ENCODE measurements at regions not wholly inside any gene's neighbourhood (a gene's known extent, or its start where the extent isn't known, plus 50 kb on each side); places are given as distances from the start of the nearest gene placed in this dataset.

- no peak for DNase-seq (ENCODE audit: low spot score)
- no peaks in the 10 kb centered on the region for H3K27me3 ChIP-seq (replicated peaks; ENCODE audit: insufficient read depth, low read depth, low read length, poor library complexity)
- no peak overlapping the region for H3K4me3 ChIP-seq (ENCODE audit: low read depth, low read length, poor library complexity, severe bottlenecking)
- no peaks in the 10 kb centered on the region for H3K4me1 ChIP-seq (ENCODE audit: insufficient read depth, low read length, poor library complexity, severe bottlenecking)
- CTCF ChIA-PET: no interaction called here
- BruUV-seq (replicated peaks): no TSS peak
- no peaks in the 10 kb centered on the region for H3K36me3 ChIP-seq (ENCODE audit: insufficient read depth, low read length, poor library complexity, severe bottlenecking)
- H3K27ac ChIP-seq (ENCODE audit: low read depth, low read length, poor library complexity, severe bottlenecking): no peak overlapping the region
- no peak for TF ChIP-seq EZH2 (IDR thresholded peaks at IDR 0.05; ENCODE audit: borderline replicate concordance, low read depth, low read length, poor library complexity, severe bottlenecking)
- TF ChIP-seq CTCF (conservative IDR thresholded peaks at IDR 0.05; ENCODE audit: low read depth, low read length): no peak
- H3K9me3 ChIP-seq (ENCODE audit: low read depth, low read length, poor library complexity, severe bottlenecking): peaks cover 15% of the 10 kb centered on the region
- intact Hi-C loops (cut with micrococcal nuclease; ENCODE audit: unreplicated experiment): no loop called here
- POLR2A ChIA-PET (ENCODE audit: low non-redundant PET): no interaction called here
Observed at GRCh38 chr7:153920126-153920525, 132.1 kb upstream of the DPP6 start.

- Histone ChIP-seq H3K36me3 (ENCODE audit: insufficient read depth, low read length, poor library complexity, severe bottlenecking) (no peaks in the 10 kb centered on the region), H3K9me3 (ENCODE audit: low read depth, low read length, poor library complexity, severe bottlenecking) (peaks cover 15% of the 10 kb centered on the region), H3K27ac (ENCODE audit: low read depth, low read length, poor library complexity, severe bottlenecking) (no peak overlapping the region), H3K4me1 (ENCODE audit: insufficient read depth, low read length, poor library complexity, severe bottlenecking) (no peaks in the 10 kb centered on the region), H3K4me3 (ENCODE audit: low read depth, low read length, poor library complexity, severe bottlenecking) (no peak overlapping the region), H3K27me3 (replicated peaks; ENCODE audit: insufficient read depth, low read depth, low read length, poor library complexity) (no peaks in the 10 kb centered on the region)
- BruUV-seq (replicated peaks): no TSS peak
- POLR2A ChIA-PET (ENCODE audit: low non-redundant PET): no interaction called here
- no peak for DNase-seq (ENCODE audit: low spot score)
- no peak for TF ChIP-seq EZH2 (IDR thresholded peaks at IDR 0.05; ENCODE audit: borderline replicate concordance, low read depth, low read length, poor library complexity, severe bottlenecking)
- TF ChIP-seq CTCF (conservative IDR thresholded peaks at IDR 0.05; ENCODE audit: low read depth, low read length): no peak
- intact Hi-C loops (cut with micrococcal nuclease; ENCODE audit: unreplicated experiment): no loop called here
- CTCF ChIA-PET: no interaction called here
Observed at GRCh38 chr7:153920897-153921296, 131.3 kb upstream of the DPP6 start.

- no peaks in the 10 kb centered on the region for H3K4me1 ChIP-seq (ENCODE audit: insufficient read depth, low read length, poor library complexity, severe bottlenecking)
- CTCF ChIA-PET: no interaction called here
- no peak for DNase-seq (ENCODE audit: low spot score)
- BruUV-seq (replicated peaks): no TSS peak
- no peak for TF ChIP-seq CTCF (conservative IDR thresholded peaks at IDR 0.05; ENCODE audit: low read depth, low read length)
- TF ChIP-seq EZH2 (IDR thresholded peaks at IDR 0.05; ENCODE audit: borderline replicate concordance, low read depth, low read length, poor library complexity, severe bottlenecking): no peak
- H3K27me3 ChIP-seq (replicated peaks; ENCODE audit: insufficient read depth, low read depth, low read length, poor library complexity): no peaks in the 10 kb centered on the region
- POLR2A ChIA-PET (ENCODE audit: low non-redundant PET): no interaction called here
- no peak overlapping the region for H3K27ac ChIP-seq (ENCODE audit: low read depth, low read length, poor library complexity, severe bottlenecking)
- intact Hi-C loops (cut with micrococcal nuclease; ENCODE audit: unreplicated experiment): no loop called here
- H3K9me3 ChIP-seq (ENCODE audit: low read depth, low read length, poor library complexity, severe bottlenecking): peaks cover 15% of the 10 kb centered on the region
- no peaks in the 10 kb centered on the region for H3K36me3 ChIP-seq (ENCODE audit: insufficient read depth, low read length, poor library complexity, severe bottlenecking)
- H3K4me3 ChIP-seq (ENCODE audit: low read depth, low read length, poor library complexity, severe bottlenecking): no peak overlapping the region
Observed at GRCh38 chr7:153921408-153921807, 130.8 kb upstream of the DPP6 start.

All from A673 (cell line).